ENCODE measurements at regions not wholly inside any gene's neighbourhood (a gene's known extent, or its start where the extent isn't known, plus 50 kb on each side); places are given as distances from the start of the nearest gene placed in this dataset.
A peak's percentile ranks its signal among the peaks of the same experiment; 100 is the strongest.

- H3K4me1 ChIP-seq (ENCODE audit: control insufficient read depth in 5 of 5, insufficient read depth in 5 of 5, low read length in 5 of 5): no peaks in the 10 kb centered on the region
- TF ChIP-seq CTCF (IDR thresholded peaks at IDR 0.05; ENCODE audit: control extremely low read depth, extremely low read depth): no peak
- H3K36me3 ChIP-seq (ENCODE audit: control insufficient read depth in 4 of 4, insufficient read depth in 4 of 4, low read length in 4 of 4): no peaks in the 10 kb centered on the region
- WGBS, 2 donors: 80 to 87% methylated on average over 26 of the region's 26 CpGs
- no peaks in the 10 kb centered on the region for H3K27me3 ChIP-seq (ENCODE audit: control insufficient read depth in 3 of 3, insufficient read depth in 3 of 3, low read length in 2 of 3)
- H3K27ac ChIP-seq (ENCODE audit: low read depth in 1 of 2, low read length in 1 of 2): no peak overlapping the region
- DNase-seq (no peak), ATAC-seq (ENCODE audit: insufficient read depth, low FRiP score) (peak; percentile 27)
- peaks cover 0 to 4% (median 0%) of the 10 kb centered on the region in 4 donors for H3K9me3 ChIP-seq (ENCODE audit: control insufficient read depth in 4 of 4, insufficient read depth in 3 of 4, low read length in 3 of 4)
- no peak overlapping the region for H3K4me3 ChIP-seq
- H3K9ac ChIP-seq (ENCODE audit: insufficient read depth in 1 of 2, low read length in 2 of 2): no peak overlapping the region
Observed at GRCh38 chr4:187063251-187063650, 339.6 kb upstream of the FAT1 start.

- DNase-seq (no peak), ATAC-seq (ENCODE audit: insufficient read depth, low FRiP score) (no peak)
- H3K27ac ChIP-seq (ENCODE audit: low read depth in 1 of 2, low read length in 1 of 2): no peak overlapping the region
- 90 to 92% methylated on average over 30 of the region's 30 CpGs for WGBS, 2 donors
- no peaks in the 10 kb centered on the region for H3K27me3 ChIP-seq (ENCODE audit: control insufficient read depth in 3 of 3, insufficient read depth in 3 of 3, low read length in 2 of 3)
- no peak for TF ChIP-seq CTCF (IDR thresholded peaks at IDR 0.05; ENCODE audit: control extremely low read depth, extremely low read depth)
- H3K36me3 ChIP-seq (ENCODE audit: control insufficient read depth in 4 of 4, insufficient read depth in 4 of 4, low read length in 4 of 4): no peaks in the 10 kb centered on the region
- no peak overlapping the region for H3K4me3 ChIP-seq
- no peak overlapping the region for H3K9ac ChIP-seq (ENCODE audit: insufficient read depth in 1 of 2, low read length in 2 of 2)
- no peaks in the 10 kb centered on the region for H3K4me1 ChIP-seq (ENCODE audit: control insufficient read depth in 5 of 5, insufficient read depth in 5 of 5, low read length in 5 of 5)
- H3K9me3 ChIP-seq (ENCODE audit: control insufficient read depth in 4 of 4, insufficient read depth in 3 of 4, low read length in 3 of 4): peaks cover 0 to 4% (median 0%) of the 10 kb centered on the region in 4 donors
Observed at GRCh38 chr4:187064033-187064432, 340.4 kb upstream of the FAT1 start.

GRCh38 chr4:187065396-187065795 lies 341.7 kb upstream of the FAT1 start:
- ATAC-seq (ENCODE audit: insufficient read depth, low FRiP score): no peak
- Histone ChIP-seq H3K27ac (ENCODE audit: low read depth in 1 of 2, low read length in 1 of 2) (no peak overlapping the region), H3K9ac (ENCODE audit: insufficient read depth in 1 of 2, low read length in 2 of 2) (no peak overlapping the region), H3K36me3 (ENCODE audit: control insufficient read depth in 4 of 4, insufficient read depth in 4 of 4, low read length in 4 of 4) (no peaks in the 10 kb centered on the region), H3K4me3 (no peak overlapping the region), H3K9me3 (ENCODE audit: control insufficient read depth in 4 of 4, insufficient read depth in 3 of 4, low read length in 3 of 4) (peaks cover 0 to 7% (median 0%) of the 10 kb centered on the region in 4 donors), H3K4me1 (ENCODE audit: control insufficient read depth in 5 of 5, insufficient read depth in 5 of 5, low read length in 5 of 5) (no peaks in the 10 kb centered on the region), H3K27me3 (ENCODE audit: control insufficient read depth in 3 of 3, insufficient read depth in 3 of 3, low read length in 2 of 3) (no peaks in the 10 kb centered on the region)
- WGBS, 2 donors: 44 to 59% methylated on average over 1 of the region's 1 CpG
- peak in 1 of 3 donors; percentile 32 for DNase-seq
- no peak for TF ChIP-seq CTCF (IDR thresholded peaks at IDR 0.05; ENCODE audit: control extremely low read depth, extremely low read depth)

GRCh38 chr4:187065806-187066205 lies 342.1 kb upstream of the FAT1 start:
- Histone ChIP-seq H3K9ac (ENCODE audit: insufficient read depth in 1 of 2, low read length in 2 of 2) (no peak overlapping the region), H3K9me3 (ENCODE audit: control insufficient read depth in 4 of 4, insufficient read depth in 3 of 4, low read length in 3 of 4) (peaks cover 0 to 7% (median 0%) of the 10 kb centered on the region in 4 donors), H3K4me1 (ENCODE audit: control insufficient read depth in 5 of 5, insufficient read depth in 5 of 5, low read length in 5 of 5) (no peaks in the 10 kb centered on the region), H3K27ac (ENCODE audit: low read depth in 1 of 2, low read length in 1 of 2) (no peak overlapping the region), H3K4me3 (no peak overlapping the region), H3K27me3 (ENCODE audit: control insufficient read depth in 3 of 3, insufficient read depth in 3 of 3, low read length in 2 of 3) (no peaks in the 10 kb centered on the region), H3K36me3 (ENCODE audit: control insufficient read depth in 4 of 4, insufficient read depth in 4 of 4, low read length in 4 of 4) (no peaks in the 10 kb centered on the region)
- WGBS, 2 donors: 77 to 87% methylated on average over 13 of the region's 13 CpGs
- no peak for TF ChIP-seq CTCF (IDR thresholded peaks at IDR 0.05; ENCODE audit: control extremely low read depth, extremely low read depth)
- DNase-seq: no peak
- no peak for ATAC-seq (ENCODE audit: insufficient read depth, low FRiP score)
